GM21529 (cell line): ENCODE measurements at regions not wholly inside any gene's neighbourhood (a gene's known extent, or its start where the extent isn't known, plus 50 kb on each side); places are given as distances from the start of the nearest gene placed in this dataset.

ENCODE experiments used
- ATAC-seq: cut with Tn5 transposase; IDR thresholded peaks from one replicate; pipeline ENCODE4 v1.9.1; 2021; ENCODE audit not compliant: unreplicated experiment

DNA sequence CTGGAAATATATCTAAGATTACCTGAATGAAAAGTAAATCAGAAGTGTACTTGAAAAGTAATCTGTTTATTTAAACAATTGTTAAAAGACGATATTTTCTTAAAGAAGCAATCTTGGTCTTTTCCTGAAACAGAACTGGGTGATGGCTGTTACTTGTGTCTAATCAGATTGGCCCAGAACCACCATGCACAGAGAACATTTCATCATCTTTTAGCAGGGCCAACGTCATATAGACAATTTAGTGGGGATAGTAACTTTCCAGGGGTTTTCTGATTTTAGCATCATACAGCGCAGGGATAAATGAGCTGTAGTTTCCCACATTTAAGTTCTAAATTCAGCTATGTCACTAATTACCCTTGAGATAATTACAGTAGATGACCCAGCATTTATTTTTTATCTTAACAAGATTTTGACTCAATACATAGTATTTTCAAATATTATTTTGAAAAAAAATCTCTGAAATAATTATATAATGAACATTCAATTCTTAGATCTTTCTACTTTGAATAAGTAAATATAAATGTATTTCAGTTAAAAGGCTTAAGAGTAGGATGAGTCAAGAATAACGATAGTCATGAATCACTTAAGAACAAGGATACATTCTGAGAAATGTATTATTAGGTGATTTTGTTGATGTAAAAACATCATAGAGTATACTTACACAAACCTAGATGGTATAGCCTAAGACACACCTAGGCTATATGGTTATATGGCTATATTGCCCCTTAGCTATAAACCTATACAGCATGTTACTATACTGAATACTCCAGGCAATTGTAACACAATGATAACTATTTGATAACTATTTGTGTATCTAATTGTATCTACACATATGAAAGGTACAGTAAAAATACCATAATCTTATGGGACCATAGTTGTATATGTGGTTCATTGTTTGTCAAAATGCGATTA is 103.8 kb upstream of the MME start:
- ATAC-seq, result no peak

DNA sequence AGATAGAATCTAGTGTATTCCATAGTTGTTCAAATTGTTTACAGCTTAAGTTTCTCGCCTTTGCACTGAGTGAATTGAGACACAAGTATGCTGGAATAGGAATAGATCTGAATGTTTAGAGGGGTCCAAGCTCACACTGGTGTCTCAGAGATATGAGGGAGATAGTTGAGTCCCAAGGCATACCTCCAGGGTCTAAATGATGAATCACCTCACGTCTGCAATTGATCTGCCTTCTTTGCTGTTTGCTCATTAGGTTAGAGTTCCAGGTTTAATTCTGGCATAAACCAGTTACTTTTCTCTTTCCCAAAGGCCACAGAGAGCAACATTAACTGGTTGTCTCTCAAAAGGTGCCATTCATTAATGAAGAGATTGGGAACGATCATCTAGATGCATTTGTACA is 106.3 kb upstream of the MME start:
- no peak for ATAC-seq

DNA sequence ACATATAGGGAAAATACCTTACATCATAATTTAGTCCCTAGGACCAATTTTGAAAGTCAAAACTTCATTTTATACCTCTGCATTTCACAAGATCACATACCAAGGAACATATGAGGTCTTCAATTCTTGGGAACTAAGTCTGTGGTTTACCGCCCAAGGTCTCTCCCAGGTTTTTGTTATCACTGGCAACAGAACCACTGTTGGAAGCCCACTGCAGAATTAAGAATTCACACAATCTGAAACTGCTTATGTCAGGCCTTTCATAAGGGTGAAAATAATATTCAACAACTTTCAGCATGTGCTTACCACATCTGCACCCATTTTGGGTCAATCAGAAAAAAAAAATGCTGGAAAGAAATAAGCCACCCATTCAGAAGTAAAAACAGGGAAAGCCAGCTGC is 107.2 kb upstream of the MME start:
- ATAC-seq, result no peak

DNA sequence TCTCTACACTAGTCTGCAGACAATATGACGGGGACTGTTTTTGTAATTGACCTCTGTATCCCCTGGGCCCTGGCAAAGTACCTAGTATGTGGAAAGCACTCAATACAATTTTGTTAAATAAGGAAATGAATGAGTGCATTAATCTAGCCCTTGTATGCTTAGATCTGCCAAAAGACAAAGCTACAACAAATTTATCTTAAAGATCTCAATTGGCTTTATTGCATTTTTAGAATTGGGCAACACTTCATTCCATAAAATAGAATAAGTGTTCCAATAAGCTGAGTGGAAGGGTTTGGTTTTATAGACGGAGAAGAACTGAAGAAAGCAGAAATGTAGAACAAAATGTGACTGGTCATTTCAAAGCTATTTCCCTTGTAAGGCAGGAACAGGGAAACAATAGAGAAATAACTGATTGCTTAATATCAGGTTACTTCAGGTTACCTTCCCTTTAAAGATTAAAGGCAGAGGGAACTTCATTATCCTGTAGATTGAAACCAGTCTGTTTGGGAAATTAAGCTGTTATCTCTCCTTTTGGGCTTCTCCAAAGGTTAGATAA is 108.3 kb upstream of the MME start:
- no peak for ATAC-seq

DNA sequence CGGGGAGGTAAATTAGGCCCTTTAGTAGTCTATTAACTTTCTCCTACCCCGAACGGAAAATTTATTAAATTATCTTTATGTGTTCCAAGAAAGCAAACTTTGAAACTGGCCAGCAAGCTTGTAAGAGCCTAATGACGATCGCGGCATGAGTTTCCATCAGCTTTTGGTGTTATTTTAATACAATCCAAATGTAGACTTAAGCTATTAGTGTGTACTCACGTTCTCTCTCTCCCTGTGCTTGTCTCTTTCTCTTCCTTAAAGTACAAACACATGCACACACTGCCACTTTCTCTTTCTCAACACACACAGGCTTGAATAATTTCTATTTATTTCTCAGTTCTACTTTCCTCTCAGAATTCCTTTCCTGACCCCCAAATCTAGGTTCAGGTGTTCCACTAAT is 108.8 kb upstream of the MME start:
- no peak for ATAC-seq

DNA sequence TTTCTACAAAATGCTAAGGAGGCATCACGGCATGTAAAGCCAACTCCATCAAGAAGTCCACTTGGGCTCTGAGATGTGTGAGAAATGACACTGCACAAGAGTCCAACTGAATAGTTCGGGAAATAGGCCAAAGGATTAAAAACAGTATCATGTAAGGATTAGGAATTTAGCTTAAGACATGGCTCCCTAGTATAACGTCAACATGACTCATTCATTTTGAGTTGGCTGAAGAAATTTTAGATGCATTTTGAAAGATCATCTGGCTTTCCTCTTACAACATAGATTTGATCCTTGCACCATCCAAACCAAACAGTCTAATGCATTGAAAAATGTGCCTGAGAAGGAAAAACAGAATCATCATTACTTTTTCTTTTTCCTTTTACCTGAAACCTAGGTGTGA is 109.3 kb upstream of the MME start:
- ATAC-seq, result no peak

DNA sequence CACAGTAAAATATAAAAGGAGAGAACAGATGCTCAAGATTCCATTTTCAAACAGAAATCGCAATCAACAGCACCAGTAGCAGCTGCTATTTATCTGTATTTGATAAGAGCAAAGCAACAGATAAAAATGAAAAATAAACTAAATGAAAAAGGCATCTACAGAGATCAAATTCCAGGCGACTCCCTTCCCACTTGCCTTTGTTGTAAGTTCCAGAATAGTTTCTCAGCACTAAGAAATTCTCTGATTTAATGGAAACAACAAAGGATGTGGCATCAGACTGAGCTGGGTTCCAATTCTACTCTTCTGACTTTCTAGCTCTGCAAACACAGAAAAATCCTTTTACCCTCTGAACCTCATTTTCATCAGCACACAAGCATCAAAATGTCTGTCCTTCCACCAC is 110.8 kb upstream of the MME start:
- no peak for ATAC-seq

DNA sequence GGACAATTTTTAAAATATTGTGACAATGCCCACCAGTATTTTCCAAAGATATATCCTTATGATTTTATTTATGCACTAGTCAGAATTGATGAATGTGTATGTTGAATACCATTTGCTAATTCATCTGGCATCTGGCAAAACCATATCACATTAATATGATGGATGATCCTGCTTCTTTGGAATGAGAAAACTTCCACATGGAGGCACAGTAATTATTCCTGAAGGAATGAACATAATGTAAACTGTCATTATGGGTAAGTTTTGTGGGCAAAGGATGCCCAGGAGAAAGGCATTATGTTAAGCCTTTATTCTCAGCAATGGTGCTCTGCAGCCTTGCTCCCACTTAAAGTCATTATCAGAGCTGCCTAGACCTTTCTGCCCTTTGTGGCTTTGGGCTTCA is 113.0 kb upstream of the MME start:
- ATAC-seq, result no peak

DNA sequence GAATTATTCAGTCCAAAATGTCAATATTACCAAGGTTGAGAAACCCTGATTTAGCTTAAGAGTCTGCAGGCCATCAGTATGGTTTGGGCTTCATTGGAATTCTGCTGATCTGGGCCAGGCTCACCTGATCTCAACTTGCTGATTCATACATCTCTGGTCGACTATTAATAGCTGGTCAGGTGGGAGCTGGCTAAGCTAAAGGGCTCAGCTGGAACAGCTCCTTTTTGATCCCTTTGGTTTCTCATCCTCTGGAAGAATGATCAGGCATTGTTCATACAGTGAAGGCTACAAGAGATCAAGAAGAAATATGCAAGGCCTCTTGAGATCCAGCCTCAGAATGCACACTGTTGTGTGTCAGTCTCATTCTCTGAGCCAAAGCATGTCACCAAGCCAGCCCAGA is 123.3 kb upstream of the MME start:
- ATAC-seq, result no peak

DNA sequence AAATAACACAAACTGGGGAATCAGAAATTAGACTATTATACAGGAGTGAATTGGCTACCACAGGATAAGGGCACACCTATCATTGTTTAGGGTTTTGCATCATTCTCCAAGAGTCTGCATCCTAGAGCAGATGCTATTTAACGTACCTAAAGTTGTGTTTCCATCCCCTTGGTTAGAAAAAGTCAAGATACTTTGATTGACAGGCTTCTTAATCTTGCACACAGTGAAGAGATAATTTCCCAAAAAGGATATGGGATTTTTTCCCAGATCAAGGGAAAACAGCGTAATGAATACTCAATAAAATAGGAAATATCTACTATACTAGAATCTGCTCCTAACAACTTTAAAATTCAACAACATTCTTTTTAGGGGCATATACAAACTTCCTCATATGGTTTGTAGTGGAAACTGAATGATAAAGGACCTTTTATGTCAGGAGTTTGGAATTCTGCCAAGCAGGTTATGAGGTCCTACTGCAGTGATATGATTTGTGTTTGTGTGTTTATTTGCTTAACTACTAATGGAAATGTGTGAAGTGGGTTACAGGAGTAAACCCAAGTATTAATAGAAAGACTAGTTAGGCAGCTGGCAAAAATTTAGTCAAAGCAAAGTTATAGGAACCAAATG is 124.1 kb upstream of the MME start:
- ATAC-seq, result no peak

DNA sequence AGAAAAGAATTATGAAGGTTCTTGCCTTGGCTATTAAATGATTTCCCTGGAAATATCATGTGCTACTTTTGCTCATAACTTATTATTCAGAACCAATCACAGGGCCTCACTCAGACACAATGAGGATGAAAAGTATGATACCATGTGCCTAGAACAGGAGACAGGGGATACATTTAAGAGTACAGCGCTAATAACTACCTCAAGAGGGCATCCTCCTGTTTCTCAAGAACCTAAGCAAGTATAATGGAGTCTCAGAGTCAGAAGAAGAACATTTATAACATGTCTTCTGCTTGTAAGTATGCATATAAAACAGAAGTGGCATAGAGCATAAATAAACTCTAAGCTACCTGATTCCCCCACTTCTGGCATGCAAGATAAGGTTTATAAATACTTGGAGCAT is 125.4 kb upstream of the MME start:
- ATAC-seq, result no peak

DNA sequence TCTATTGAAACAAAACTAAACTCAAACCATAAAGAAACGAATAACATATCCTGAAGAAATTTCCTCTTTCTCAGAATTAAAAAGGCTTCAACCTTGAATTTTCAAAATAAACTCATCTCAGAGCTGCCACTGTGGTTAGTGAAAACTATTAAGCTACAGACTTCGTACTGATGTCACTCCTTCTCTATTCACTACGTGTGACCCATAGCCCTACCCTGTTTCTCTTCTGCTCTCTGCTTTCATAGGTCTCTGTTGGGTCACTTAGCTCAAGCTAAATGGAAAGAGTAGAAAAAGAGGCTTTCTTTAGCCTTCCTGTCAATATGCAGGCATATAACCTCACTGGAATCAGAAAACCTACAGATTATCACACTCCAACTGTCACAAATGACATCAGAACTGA is 126.6 kb upstream of the MME start:
- no peak for ATAC-seq

DNA sequence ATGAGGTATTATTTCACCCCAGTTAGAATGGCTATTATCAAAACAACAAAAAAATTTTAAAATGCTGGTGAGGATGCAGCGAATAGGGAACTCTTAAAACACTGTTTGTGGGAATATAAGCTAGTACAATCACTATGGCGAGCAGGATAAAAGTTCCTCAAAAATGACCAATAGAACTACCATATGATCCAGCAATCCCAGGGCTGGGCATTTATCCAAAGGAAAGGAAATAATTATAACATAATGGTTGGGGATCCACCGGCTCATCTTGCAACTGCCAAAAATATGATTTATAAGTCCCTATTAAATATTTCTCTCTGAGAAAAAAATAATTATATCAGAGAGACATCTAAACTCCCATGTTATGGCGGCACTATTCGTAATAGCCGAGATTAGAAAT is 127.6 kb upstream of the MME start:
- ATAC-seq, result no peak

DNA sequence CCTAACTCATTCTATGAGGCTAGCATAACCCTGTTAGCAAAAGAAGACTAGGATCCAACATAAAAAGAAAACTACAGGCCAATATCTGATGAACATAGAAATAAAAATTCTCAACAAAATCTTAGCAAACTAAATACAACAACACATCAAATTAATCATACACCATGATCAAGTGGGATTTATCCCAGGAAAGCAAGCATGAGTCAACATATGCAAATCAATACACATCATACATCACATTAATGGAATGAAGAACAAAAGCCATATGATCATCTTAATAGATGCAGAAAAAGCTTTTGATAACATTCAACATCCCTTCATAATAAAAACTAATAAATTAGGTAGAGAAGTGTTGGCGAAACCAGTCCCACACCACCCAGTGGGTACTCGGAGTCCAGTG is 136.1 kb upstream of the MME start:
- ATAC-seq, result no peak

DNA sequence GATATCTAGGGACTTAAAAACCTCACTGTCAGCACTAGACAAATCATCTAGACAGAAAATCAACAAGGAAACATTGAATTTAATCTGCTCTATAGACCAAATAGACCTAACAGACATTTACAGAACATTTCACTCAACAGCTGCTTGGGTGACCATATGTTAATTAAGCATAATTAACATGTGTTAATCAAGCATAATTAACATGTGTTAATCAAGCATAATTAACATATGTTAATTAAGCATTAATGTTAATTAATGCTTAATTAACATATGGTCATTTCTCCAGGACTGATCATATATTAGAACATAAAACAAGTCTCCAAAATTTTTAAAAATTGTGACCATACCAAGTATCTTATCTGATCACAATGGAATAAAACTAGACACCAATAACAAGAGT is 137.3 kb upstream of the MME start:
- no peak for ATAC-seq

DNA sequence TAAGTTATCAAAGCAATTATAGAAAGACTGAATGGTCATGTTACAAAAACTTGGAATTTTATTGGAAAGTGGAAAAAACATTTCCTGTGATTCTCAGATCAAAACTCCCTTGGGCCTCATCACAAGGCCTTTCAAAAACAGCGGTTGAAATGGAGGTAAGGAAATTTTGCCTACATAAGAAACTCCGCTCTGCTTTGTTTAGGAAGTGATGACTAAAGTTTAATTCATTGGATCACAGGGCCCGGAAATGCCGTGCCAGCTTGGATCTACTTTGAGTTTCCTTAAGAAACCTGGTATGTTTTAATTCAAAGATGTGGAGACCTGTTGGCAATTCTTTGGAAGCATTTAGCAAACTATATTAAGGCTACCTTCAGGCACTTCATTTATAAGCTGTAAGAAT is 143.9 kb upstream of the MME start:
- ATAC-seq, result no peak

DNA sequence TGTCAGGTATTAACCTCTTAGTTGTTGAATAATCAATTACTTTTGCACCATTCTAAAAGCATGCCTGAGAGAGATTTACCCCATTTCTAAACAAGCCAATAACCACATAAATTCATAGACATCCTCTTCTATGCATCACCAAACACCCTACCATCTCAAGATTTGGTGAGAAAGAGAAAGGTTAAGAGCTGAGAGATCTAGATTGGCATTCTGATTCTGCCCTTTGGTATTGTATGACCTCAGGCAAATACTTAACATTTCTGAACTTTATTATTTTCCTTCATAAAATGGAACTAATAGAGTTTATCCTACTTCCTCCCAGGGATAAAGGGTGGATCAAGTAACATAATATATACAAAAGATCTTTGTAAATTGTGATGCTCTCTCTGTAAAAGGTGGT is 146.5 kb upstream of the MME start:
- ATAC-seq, result no peak

DNA sequence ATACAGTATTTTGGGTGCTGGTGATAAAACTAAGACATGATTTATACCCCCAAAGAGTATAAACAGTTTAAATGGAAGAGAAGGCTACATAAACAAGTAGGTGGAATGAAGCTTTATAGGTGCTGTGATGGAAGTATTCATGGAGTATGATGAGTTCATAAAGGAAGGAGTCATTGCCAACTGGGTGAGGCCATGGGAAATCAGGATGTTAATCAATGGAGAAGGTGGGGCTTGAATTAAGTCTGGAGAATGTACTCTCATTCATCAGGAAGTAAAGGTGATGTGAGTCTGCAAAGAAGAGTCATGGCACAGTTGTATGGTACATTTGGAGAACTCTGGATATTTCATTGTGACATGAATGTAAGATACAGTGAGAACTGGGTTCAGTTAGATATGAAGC is 147.5 kb upstream of the MME start:
- ATAC-seq, result no peak

DNA sequence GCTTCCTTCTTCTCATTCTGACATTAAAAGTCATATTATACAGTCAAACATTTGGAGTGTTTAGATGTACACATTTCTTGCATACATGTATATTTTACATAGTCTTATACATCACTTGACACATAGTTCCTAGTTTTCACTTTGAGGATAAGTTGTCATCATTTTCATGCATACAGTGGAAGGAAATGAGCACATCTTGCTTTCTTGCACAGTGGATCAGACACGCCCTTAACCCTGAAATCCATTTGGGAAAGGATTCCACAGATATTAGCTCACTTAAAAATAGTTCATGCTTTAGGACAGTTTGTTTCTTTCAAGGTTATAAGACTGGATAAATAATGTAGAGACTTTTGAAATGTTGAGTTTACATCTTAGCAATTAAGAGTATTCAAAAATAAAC is 148.6 kb upstream of the MME start:
- ATAC-seq, result no peak

DNA sequence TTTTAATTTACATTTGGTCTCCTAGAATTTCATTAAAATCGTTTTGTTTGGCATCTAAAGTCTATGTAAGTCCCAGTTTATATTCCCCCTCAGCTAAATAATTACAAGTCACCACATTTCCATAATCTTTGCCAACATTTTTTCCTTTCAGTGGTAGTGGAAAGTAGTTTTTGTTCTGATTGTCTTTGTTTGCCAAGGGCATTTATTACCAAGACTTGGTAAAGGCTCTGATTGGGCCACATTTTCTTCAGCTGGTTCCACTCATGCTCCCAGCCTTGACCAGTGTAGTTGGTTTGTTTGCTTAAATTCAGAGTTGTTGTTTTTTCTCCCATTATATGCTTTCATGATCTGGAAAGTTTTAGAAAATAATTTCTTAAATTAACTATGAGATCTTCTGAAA is 153.4 kb upstream of the MME start:
- no peak for ATAC-seq

DNA sequence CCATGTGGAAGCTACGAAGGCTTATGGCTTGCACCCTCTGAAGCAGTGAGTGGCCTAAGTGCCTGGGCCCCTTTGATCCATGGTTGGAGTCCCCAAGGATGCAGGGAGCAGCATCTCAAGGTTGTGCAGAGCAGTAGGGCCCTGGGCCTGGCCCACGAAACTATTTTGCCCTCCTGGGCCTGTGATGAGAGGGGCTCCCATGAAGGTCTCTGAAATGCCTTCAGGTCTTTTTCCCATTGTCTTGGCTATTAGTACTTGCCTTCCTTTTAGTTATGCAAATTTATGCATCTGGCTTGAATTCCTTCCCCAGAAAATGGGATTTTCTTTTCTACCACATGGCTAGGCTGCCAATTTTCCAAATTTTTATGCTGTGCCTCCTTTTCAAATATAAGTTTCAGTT is 158.8 kb upstream of the MME start:
- no peak for ATAC-seq

DNA sequence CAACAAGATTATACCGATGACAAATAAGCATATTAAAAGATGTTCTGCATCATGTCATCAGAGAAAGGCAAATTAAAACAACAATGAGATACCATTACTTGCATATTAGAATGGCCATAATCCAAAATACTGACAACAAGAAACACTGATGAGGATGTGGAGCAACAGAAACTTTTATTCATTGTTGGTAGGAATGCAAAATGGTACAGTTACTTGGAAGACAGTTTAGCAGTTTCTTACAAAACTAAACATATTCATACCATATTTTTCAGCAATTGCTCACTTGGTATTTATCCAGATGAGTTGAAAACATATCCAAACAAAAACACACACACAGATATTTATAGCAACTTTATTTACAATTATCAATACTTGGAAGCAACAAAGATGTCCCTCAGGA is 160.9 kb upstream of the MME start:
- no peak for ATAC-seq

DNA sequence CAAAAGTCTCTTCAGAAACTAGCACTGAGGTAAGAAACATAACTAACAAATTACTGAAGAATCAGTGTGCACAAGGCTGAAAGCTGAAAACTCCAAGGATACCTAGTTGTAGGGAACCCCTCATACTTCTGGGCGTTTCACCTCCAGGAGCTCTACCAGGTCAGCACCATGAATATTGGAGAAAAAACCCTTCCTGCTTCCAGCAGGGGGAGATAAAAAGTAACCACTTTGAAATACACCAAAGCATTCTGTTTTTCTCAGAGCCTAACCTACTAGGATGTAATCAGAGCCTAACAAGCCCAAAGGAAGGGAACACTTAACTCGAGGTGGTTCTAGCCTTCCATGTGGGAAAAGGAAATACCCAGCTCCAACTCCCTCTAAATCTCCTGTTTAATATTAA is 175.8 kb upstream of the MME start:
- no peak for ATAC-seq
